Transverse colon (tissue), 3 donors: ENCODE measurements at regions not wholly inside any gene's neighbourhood (a gene's known extent, or its start where the extent isn't known, plus 50 kb on each side); places are given as distances from the start of the nearest gene placed in this dataset.

Source experiments
- CTCF ChIP-seq, 5 experiments: fragments of 200-600 bp in 3 of 5; fragments of 450-650 bp in 2 of 5; sonication (generic) in 3 of 5; IDR thresholded peaks; 1 replicate in 2 of 5; 2 replicates in 3 of 5; pipeline ENCODE4 v1.5.1; 2016 to 2017; ENCODE audit warnings: antibody characterized with exemption in 5 of 5, inconsistent platforms in 3 of 5, mild to moderate bottlenecking in 2 of 5, moderate library complexity in 1 of 5
- POLR2A ChIP-seq: fragments of 450-650 bp; IDR thresholded peaks from one replicate; pipeline ENCODE4 v1.6.1; 2016; ENCODE audit warnings: antibody characterized with exemption, mild to moderate bottlenecking, moderate library complexity

GRCh38 chr2:41846962-41847361 is 200.9 kb upstream of the PKDCC start:
- TF ChIP-seq CTCF (IDR thresholded peaks at IDR 0.05) (no peak), POLR2A (no peak)
